Heart left ventricle (tissue), 16 donors: ENCODE measurements at regions not wholly inside any gene's neighbourhood (a gene's known extent, or its start where the extent isn't known, plus 50 kb on each side); places are given as distances from the start of the nearest gene placed in this dataset.

ENCODE experiments used
- ATAC-seq, 4 donors: fragments of 200-7000 bp; cut with Tn5 transposase; one replicate each; pipeline ENCODE4 v1.9.1; 2020 to 2022; ENCODE audit warnings: moderate library complexity in 4 of 4, mild to moderate bottlenecking in 3 of 4, moderate number of reproducible peaks in 1 of 4
- DNase-seq, 5 donors: peaks; one replicate each; pipeline ENCODE4 v3.0.0-alpha.2; 2020
- H3K27ac ChIP-seq, 12 donors: fragments of 200-600 bp; sonication (generic) in 4 of 12; one replicate each; pipeline versions ENCODE4 v1.5.0 to v1.8.0; 2016 to 2022; ENCODE audit warnings: mild to moderate bottlenecking in 2 of 12
- H3K27me3 ChIP-seq, 9 donors: fragments of 200-600 bp; sonication (generic) in 2 of 9; one replicate each; pipeline versions ENCODE4 v1.5.1 to v1.8.0; 2016 to 2022; ENCODE audit warnings: mild to moderate bottlenecking in 3 of 9
- H3K36me3 ChIP-seq, 9 donors: fragments of 200-600 bp; sonication (generic) in 2 of 9; one replicate each; pipeline versions ENCODE4 v1.5.0 to v1.8.0; 2018 to 2022; ENCODE audit warnings: mild to moderate bottlenecking in 2 of 9
- H3K4me1 ChIP-seq, 12 donors: fragments of 200-600 bp; sonication (generic) in 4 of 12; one replicate each; pipeline versions ENCODE4 v1.5.0 to v1.8.0; 2016 to 2022; ENCODE audit warnings: mild to moderate bottlenecking in 3 of 12
- H3K4me3 ChIP-seq, 12 donors: fragments of 200-600 bp; sonication (generic) in 4 of 12; one replicate each; pipeline versions ENCODE4 v1.5.0 to v1.8.0; 2017 to 2022; ENCODE audit warnings: mild to moderate bottlenecking in 9 of 12, moderate library complexity in 4 of 12
- H3K9me3 ChIP-seq, 12 donors: fragments of 200-600 bp; sonication (generic) in 4 of 12; one replicate each; pipeline versions ENCODE4 v1.5.0 to v1.8.0; 2016 to 2022; ENCODE audit warnings: mild to moderate bottlenecking in 1 of 12
- POLR2A ChIP-seq, 2 donors: fragments of 450-650 bp; IDR thresholded peaks; one replicate each; pipeline ENCODE4 v1.6.1; 2017; ENCODE audit warnings: antibody characterized with exemption in 2 of 2, mild to moderate bottlenecking in 2 of 2, moderate library complexity in 2 of 2
- WGBS, 4 donors: extraction: QIAGEN DNeasy Blood & Tissue Kit in 2 of 4; methylation state at CpG; one replicate each; pipeline versions ENCODE4 v1.1.5 to v1.1.7; 2013 to 2018; 5-methylcytosine and 5-hydroxymethylcytosine counted together
- intact Hi-C, 10 donors: fragments of 100-400 bp; cut with DNase I; formaldehyde crosslinking; loops; one replicate each; pipeline versions ENCODE4 v1.11.1 to v1.14.2; 2022
- TF ChIP-seq, protein P1 (sequence below), 12 donors: fragments of 200-600 bp; sonication (generic) in 4 of 12; IDR thresholded peaks; one replicate each; pipeline versions ENCODE4 v1.5.0 to v1.8.0; 2018 to 2022; ENCODE audit warnings: antibody characterized with exemption in 12 of 12, mild to moderate bottlenecking in 5 of 12
- donor health status: ischemic (EF 13 %, LVEDD 7.1; RV severe dilation, severe dysfunction).
- donor health status: healthy with polysubstance abuse.
- donor health status: DM: no; HTN: yes; CAD: no.
- donor health status: DM: no; HTN: no; CAD: no.
- donor health status: ischemic (EF 25% LVEDD 6.9; RV normal size, moderate dysfunction).
- donor health status: ischemic (EF 25% LVEDD 5.7; RV mildly dilated, moderate dysfunction).
- donor health status: healthy.
- donor health status: DM: yes; HTN: yes; CAD: no.
- donor health status: ischemic (EF 35%, LVEDD 5.7; RV mildly dilated, moderate dysfunction).
- donor health status: nonischemic (EF 11% LVEDD 7.7; RV severe dilation, severe dysfunction).
- donor health status: DM: yes; HTN: yes; CAD: no.
- donor health status: PGD.
- donor health status: ischemic (EF 29% LVEDD 5.4; RV normal size, mild dysfunction).
- donor health status: nonischemic (EF 23%, LVEDD 6.1; RV moderate dilation, normal function).

GRCh38 chr5:2251298-2251697 is 368.6 kb upstream of the IRX4 start:
- Histone ChIP-seq H3K9me3 (peaks cover 0 to 9% (median 0%) of the 10 kb centered on the region in 12 donors), H3K27me3 (peaks cover 0 to 8% (median 0%) of the 10 kb centered on the region in 9 donors), H3K4me3 (no peak overlapping the region), H3K36me3 (no peaks in the 10 kb centered on the region), H3K27ac (no peak overlapping the region), H3K4me1 (no peaks in the 10 kb centered on the region)
- DNase-seq: no peak
- ATAC-seq: no peak
- intact Hi-C loops: no loop called here
- TF ChIP-seq, protein P1, sequence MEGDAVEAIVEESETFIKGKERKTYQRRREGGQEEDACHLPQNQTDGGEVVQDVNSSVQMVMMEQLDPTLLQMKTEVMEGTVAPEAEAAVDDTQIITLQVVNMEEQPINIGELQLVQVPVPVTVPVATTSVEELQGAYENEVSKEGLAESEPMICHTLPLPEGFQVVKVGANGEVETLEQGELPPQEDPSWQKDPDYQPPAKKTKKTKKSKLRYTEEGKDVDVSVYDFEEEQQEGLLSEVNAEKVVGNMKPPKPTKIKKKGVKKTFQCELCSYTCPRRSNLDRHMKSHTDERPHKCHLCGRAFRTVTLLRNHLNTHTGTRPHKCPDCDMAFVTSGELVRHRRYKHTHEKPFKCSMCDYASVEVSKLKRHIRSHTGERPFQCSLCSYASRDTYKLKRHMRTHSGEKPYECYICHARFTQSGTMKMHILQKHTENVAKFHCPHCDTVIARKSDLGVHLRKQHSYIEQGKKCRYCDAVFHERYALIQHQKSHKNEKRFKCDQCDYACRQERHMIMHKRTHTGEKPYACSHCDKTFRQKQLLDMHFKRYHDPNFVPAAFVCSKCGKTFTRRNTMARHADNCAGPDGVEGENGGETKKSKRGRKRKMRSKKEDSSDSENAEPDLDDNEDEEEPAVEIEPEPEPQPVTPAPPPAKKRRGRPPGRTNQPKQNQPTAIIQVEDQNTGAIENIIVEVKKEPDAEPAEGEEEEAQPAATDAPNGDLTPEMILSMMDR (IDR thresholded peaks at IDR 0.05): no peak
- WGBS, 4 donors: 68 to 71% (median 70%) methylated on average over 5 to 7 of the region's 7 CpGs

DNA sequence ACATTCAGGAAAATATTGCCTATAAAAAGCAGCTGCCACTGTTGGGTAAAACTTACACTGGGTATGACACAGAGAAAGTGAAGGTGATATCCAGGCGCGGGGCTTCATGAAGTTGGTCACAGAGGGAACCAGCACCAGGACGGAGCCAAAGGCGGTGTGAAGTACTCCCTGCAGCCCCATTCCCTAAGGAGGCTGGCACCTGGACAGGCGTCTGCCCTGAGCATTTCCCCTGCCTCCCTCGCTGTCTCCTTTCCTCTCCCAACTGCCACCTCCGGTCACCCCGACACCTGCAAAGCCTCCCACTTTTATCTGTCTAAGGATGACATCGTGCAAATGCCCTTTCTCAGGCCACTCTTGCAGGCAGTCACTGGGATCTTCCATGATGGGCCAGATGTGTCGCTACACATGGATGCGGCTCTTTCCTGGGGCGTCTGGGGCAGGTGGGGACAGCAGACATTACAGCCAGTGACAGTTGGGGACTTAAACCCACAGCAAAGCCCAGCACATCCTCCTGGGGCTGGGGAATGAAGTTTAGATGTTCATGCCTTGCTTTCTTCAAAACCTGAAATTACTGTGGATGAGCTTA is 367.7 kb upstream of the IRX4 start:
- 72 to 84% (median 79%) methylated on average over 12 of the region's 12 CpGs for WGBS, 4 donors
- H3K4me1 ChIP-seq: no peaks in the 10 kb centered on the region
- ATAC-seq: no peak
- no peak for DNase-seq
- H3K27me3 ChIP-seq: peaks cover 0 to 8% (median 0%) of the 10 kb centered on the region in 9 donors
- H3K4me3 ChIP-seq: no peak overlapping the region
- H3K36me3 ChIP-seq: no peaks in the 10 kb centered on the region
- no peak overlapping the region for H3K27ac ChIP-seq
- peaks cover 0 to 9% (median 0%) of the 10 kb centered on the region in 12 donors for H3K9me3 ChIP-seq
- intact Hi-C loops: no loop called here
- TF ChIP-seq, protein P1 (IDR thresholded peaks at IDR 0.05): no peak
- no peak for TF ChIP-seq POLR2A (IDR thresholded peaks at IDR 0.05)

DNA sequence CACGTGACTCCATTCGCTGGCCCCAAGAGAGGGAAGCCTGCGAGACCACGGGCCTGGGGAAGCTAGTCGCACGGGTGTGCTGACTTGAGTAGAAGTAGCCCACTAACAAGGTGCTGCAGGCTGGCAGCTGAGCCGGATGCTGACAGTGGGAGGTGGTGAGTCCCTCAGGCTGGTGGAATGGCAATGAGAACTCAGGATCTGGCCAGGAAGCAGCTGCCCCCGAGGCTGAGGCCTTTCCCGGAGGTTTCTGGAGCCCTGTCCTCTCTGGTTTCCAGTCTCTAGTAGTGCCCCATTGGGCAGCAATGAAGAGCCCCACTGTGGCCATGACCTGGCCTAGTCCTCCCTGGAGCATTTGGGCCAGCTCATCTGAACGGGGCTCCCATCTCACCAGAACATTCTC is 366.7 kb upstream of the IRX4 start:
- DNase-seq (no peak), ATAC-seq (no peak)
- TF ChIP-seq POLR2A (IDR thresholded peaks at IDR 0.05): no peak
- TF ChIP-seq, protein P1 (IDR thresholded peaks at IDR 0.05): no peak
- Histone ChIP-seq H3K4me3 (no peak overlapping the region), H3K27me3 (peaks cover 0 to 8% (median 0%) of the 10 kb centered on the region in 9 donors), H3K9me3 (peaks cover 0 to 9% (median 0%) of the 10 kb centered on the region in 12 donors), H3K27ac (no peak overlapping the region), H3K36me3 (no peaks in the 10 kb centered on the region), H3K4me1 (no peaks in the 10 kb centered on the region)
- intact Hi-C loops: no loop called here
- WGBS, 4 donors: 75 to 84% (median 78%) methylated on average over 8 to 10 of the region's 10 CpGs

GRCh38 chr5:2249026-2249425 is 366.3 kb upstream of the IRX4 start:
- Histone ChIP-seq H3K9me3 (peaks cover 0 to 9% (median 0%) of the 10 kb centered on the region in 12 donors), H3K27ac (no peak overlapping the region), H3K27me3 (peaks cover 0 to 8% (median 0%) of the 10 kb centered on the region in 9 donors), H3K36me3 (no peaks in the 10 kb centered on the region), H3K4me1 (no peaks in the 10 kb centered on the region), H3K4me3 (no peak overlapping the region)
- no peak for ATAC-seq
- TF ChIP-seq POLR2A (IDR thresholded peaks at IDR 0.05): no peak
- TF ChIP-seq, protein P1 (IDR thresholded peaks at IDR 0.05): no peak
- intact Hi-C loops: no loop called here
- WGBS, 4 donors: 8 to 36% (median 29%) methylated on average over 2 of the region's 2 CpGs
- no peak for DNase-seq
